ENCODE measurements at regions not wholly inside any gene's neighbourhood (a gene's known extent, or its start where the extent isn't known, plus 50 kb on each side); places are given as distances from the start of the nearest gene placed in this dataset.

- no peak for TF ChIP-seq CTCF (IDR thresholded peaks at IDR 0.05; ENCODE audit: borderline replicate concordance)
- Histone ChIP-seq H3K4me1 (peaks cover 38% of the 10 kb centered on the region), H3K4me3 (no peak overlapping the region), H3K36me3 (no peaks in the 10 kb centered on the region), H3K27ac (replicated peaks) (peak overlapping the region; percentile 65), H3K27me3 (ENCODE audit: low read depth) (no peaks in the 10 kb centered on the region), H3K9me3 (replicated peaks) (no peaks in the 10 kb centered on the region)
- intact Hi-C loops (cut with micrococcal nuclease): no loop called here
- DNase-seq: peak; percentile 60
These were observed 60.6 kb upstream of the HS6ST1 start for GRCh38 chr2:128379021-128380015.

GRCh38 chr2:128380061-128380889 lies 61.6 kb upstream of the HS6ST1 start:
- Histone ChIP-seq H3K36me3 (no peaks in the 10 kb centered on the region), H3K4me1 (peaks cover 38% of the 10 kb centered on the region), H3K27ac (replicated peaks) (no peak overlapping the region), H3K4me3 (no peak overlapping the region), H3K9me3 (replicated peaks) (no peaks in the 10 kb centered on the region), H3K27me3 (ENCODE audit: low read depth) (no peaks in the 10 kb centered on the region)
- no peak for TF ChIP-seq CTCF (IDR thresholded peaks at IDR 0.05; ENCODE audit: borderline replicate concordance)
- no peak for DNase-seq
- intact Hi-C loops (cut with micrococcal nuclease): no loop called here

GRCh38 chr2:128380961-128381938 lies 62.6 kb upstream of the HS6ST1 start:
- Histone ChIP-seq H3K27me3 (ENCODE audit: low read depth) (no peaks in the 10 kb centered on the region), H3K4me3 (no peak overlapping the region), H3K9me3 (replicated peaks) (no peaks in the 10 kb centered on the region), H3K4me1 (peaks cover 38% of the 10 kb centered on the region), H3K36me3 (no peaks in the 10 kb centered on the region), H3K27ac (replicated peaks) (no peak overlapping the region)
- TF ChIP-seq CTCF (IDR thresholded peaks at IDR 0.05; ENCODE audit: borderline replicate concordance): no peak
- DNase-seq: no peak
- intact Hi-C loops (cut with micrococcal nuclease): no loop called here

GRCh38 chr2:128384446-128384845 lies 65.8 kb upstream of the HS6ST1 start:
- no peak overlapping the region for H3K4me3 ChIP-seq
- intact Hi-C loops (cut with micrococcal nuclease): no loop called here

More at GRCh38 chr2:128384446-128384845, 65.8 kb upstream of the HS6ST1 start:
- Histone ChIP-seq H3K27ac (replicated peaks) (no peak overlapping the region), H3K27me3 (ENCODE audit: low read depth) (no peaks in the 10 kb centered on the region), H3K9me3 (replicated peaks) (no peaks in the 10 kb centered on the region), H3K36me3 (no peaks in the 10 kb centered on the region), H3K4me1 (peaks cover 23% of the 10 kb centered on the region)
- DNase-seq: no peak
- TF ChIP-seq CTCF (IDR thresholded peaks at IDR 0.05; ENCODE audit: borderline replicate concordance): no peak

Data from left ventricle myocardium inferior (tissue), 1 donor.